ENCODE measurements at regions not wholly inside any gene's neighbourhood (a gene's known extent, or its start where the extent isn't known, plus 50 kb on each side); places are given as distances from the start of the nearest gene placed in this dataset.

- no peak for TF ChIP-seq CTCF (conservative IDR thresholded peaks at IDR 0.05 in 1 of 2, IDR thresholded peaks at IDR 0.05 in 1 of 2; ENCODE audit: extremely low read depth in 1 of 2, insufficient read depth in 1 of 2, low read depth in 1 of 2, low read length in 2 of 2)
- TF ChIP-seq EZH2 (IDR thresholded peaks at IDR 0.05; ENCODE audit: borderline replicate concordance, low read length): no peak
Observed at GRCh38 chr5:138646671-138647070, 71.5 kb upstream of the HSPA9 start.

Measured in mammary epithelial cell (primary cell).